ENCODE measurements at regions not wholly inside any gene's neighbourhood (a gene's known extent, or its start where the extent isn't known, plus 50 kb on each side); places are given as distances from the start of the nearest gene placed in this dataset.

DNA sequence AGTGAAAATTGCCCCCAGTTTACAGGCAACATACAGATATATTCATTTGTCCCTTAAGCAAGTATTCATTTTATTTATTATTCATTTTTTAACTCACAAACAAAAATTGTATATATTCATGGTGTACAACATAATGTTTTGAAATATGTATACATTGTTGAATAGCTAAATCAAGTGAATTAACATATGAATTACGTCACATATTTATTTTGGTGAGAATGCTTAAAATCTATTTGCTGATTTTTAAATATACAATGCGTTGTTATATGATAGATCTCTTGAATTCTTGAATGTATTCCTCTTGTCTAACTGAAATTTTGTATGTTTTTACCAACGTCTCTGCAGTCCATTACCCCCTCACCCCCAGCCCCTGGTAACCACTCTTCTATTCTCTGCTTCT lies 63.4 kb upstream of the CDH13 start (continued):
- TF ChIP-seq ESRRA (CRISPR knock-in tag; IDR thresholded peaks at IDR 0.05; ENCODE audit: borderline replicate concordance) (no peak), STAT6 (CRISPR knock-in tag; conservative IDR thresholded peaks at IDR 0.05; ENCODE audit: low read depth) (no peak)
- TF ChIP-seq, protein P1, sequence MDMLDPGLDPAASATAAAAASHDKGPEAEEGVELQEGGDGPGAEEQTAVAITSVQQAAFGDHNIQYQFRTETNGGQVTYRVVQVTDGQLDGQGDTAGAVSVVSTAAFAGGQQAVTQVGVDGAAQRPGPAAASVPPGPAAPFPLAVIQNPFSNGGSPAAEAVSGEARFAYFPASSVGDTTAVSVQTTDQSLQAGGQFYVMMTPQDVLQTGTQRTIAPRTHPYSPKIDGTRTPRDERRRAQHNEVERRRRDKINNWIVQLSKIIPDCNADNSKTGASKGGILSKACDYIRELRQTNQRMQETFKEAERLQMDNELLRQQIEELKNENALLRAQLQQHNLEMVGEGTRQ (CRISPR knock-in tag; IDR thresholded peaks at IDR 0.05): no peak

GRCh38 chr16:82562183-82562683 lies 64.5 kb upstream of the CDH13 start:
- DNase-seq (ENCODE audit: low spot score) (no peak), ATAC-seq (no peak)
- Mint-ChIP-seq H3K9me3 (peaks cover 36% of the 10 kb centered on the region), H3K27ac (no peak overlapping the region), H3K36me3 (peaks cover 10% of the 10 kb centered on the region), H3K4me1 (no peaks in the 10 kb centered on the region), H3K27me3 (ENCODE audit: low read depth) (peaks cover 19% of the 10 kb centered on the region), H3K4me3 (no peak overlapping the region)
- TF ChIP-seq NR1H2 (CRISPR knock-in tag; IDR thresholded peaks at IDR 0.05) (no peak), STAT6 (CRISPR knock-in tag; conservative IDR thresholded peaks at IDR 0.05; ENCODE audit: low read depth) (no peak), ZNF423 (CRISPR knock-in tag; IDR thresholded peaks at IDR 0.05) (no peak)
- TF ChIP-seq, protein P2, sequence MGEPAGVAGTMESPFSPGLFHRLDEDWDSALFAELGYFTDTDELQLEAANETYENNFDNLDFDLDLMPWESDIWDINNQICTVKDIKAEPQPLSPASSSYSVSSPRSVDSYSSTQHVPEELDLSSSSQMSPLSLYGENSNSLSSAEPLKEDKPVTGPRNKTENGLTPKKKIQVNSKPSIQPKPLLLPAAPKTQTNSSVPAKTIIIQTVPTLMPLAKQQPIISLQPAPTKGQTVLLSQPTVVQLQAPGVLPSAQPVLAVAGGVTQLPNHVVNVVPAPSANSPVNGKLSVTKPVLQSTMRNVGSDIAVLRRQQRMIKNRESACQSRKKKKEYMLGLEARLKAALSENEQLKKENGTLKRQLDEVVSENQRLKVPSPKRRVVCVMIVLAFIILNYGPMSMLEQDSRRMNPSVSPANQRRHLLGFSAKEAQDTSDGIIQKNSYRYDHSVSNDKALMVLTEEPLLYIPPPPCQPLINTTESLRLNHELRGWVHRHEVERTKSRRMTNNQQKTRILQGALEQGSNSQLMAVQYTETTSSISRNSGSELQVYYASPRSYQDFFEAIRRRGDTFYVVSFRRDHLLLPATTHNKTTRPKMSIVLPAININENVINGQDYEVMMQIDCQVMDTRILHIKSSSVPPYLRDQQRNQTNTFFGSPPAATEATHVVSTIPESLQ (CRISPR knock-in tag; IDR thresholded peaks at IDR 0.05): no peak
- TF ChIP-seq, protein P3, sequence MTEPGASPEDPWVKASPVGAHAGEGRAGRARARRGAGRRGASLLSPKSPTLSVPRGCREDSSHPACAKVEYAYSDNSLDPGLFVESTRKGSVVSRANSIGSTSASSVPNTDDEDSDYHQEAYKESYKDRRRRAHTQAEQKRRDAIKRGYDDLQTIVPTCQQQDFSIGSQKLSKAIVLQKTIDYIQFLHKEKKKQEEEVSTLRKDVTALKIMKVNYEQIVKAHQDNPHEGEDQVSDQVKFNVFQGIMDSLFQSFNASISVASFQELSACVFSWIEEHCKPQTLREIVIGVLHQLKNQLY (CRISPR knock-in tag; IDR thresholded peaks at IDR 0.05): no peak
- TF ChIP-seq, protein P4, sequence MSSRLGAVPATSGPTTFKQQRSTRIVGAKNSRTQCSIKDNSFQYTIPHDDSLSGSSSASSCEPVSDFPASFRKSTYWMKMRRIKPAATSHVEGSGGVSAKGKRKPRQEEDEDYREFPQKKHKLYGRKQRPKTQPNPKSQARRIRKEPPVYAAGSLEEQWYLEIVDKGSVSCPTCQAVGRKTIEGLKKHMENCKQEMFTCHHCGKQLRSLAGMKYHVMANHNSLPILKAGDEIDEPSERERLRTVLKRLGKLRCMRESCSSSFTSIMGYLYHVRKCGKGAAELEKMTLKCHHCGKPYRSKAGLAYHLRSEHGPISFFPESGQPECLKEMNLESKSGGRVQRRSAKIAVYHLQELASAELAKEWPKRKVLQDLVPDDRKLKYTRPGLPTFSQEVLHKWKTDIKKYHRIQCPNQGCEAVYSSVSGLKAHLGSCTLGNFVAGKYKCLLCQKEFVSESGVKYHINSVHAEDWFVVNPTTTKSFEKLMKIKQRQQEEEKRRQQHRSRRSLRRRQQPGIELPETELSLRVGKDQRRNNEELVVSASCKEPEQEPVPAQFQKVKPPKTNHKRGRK (CRISPR knock-in tag; IDR thresholded peaks at IDR 0.05; ENCODE audit: borderline replicate concordance): no peak
- CTCF ChIA-PET: no interaction called here
- POLR2A ChIA-PET: no interaction called here

- ATAC-seq: no peak
- POLR2A ChIA-PET: no interaction called here
- TF ChIP-seq PRRX2 (CRISPR knock-in tag; IDR thresholded peaks at IDR 0.05) (no peak), ARID4B (CRISPR knock-in tag; IDR thresholded peaks at IDR 0.05; ENCODE audit: borderline replicate concordance) (no peak), IRF2 (CRISPR knock-in tag; IDR thresholded peaks at IDR 0.05; ENCODE audit: borderline replicate concordance, low read depth) (no peak), ATF1 (CRISPR knock-in tag; IDR thresholded peaks at IDR 0.05) (no peak), SMAD4 (CRISPR knock-in tag; IDR thresholded peaks at IDR 0.05) (no peak)
- TF ChIP-seq, protein P3 (CRISPR knock-in tag; IDR thresholded peaks at IDR 0.05): no peak
- TF ChIP-seq, protein P5, sequence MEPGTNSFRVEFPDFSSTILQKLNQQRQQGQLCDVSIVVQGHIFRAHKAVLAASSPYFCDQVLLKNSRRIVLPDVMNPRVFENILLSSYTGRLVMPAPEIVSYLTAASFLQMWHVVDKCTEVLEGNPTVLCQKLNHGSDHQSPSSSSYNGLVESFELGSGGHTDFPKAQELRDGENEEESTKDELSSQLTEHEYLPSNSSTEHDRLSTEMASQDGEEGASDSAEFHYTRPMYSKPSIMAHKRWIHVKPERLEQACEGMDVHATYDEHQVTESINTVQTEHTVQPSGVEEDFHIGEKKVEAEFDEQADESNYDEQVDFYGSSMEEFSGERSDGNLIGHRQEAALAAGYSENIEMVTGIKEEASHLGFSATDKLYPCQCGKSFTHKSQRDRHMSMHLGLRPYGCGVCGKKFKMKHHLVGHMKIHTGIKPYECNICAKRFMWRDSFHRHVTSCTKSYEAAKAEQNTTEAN (CRISPR knock-in tag; IDR thresholded peaks at IDR 0.05): no peak
These were observed 65.9 kb upstream of the CDH13 start for GRCh38 chr16:82560805-82561325.

More at GRCh38 chr16:82560805-82561325, 65.9 kb upstream of the CDH13 start:
- CTCF ChIA-PET: no interaction called here
- Mint-ChIP-seq H3K36me3 (peaks cover 10% of the 10 kb centered on the region), H3K4me3 (no peak overlapping the region), H3K9me3 (peaks cover 36% of the 10 kb centered on the region), H3K27me3 (ENCODE audit: low read depth) (peaks cover 30% of the 10 kb centered on the region), H3K4me1 (peaks cover 11% of the 10 kb centered on the region), H3K27ac (no peak overlapping the region)
- no peak for DNase-seq (ENCODE audit: low spot score)
